A172 (cell line): ENCODE measurements at regions not wholly inside any gene's neighbourhood (a gene's known extent, or its start where the extent isn't known, plus 50 kb on each side); places are given as distances from the start of the nearest gene placed in this dataset.

Experiments
- DNase-seq: peaks from one replicate; pipeline ENCODE4 v3.0.0-alpha.2; 2015; ENCODE audit warnings: low spot score

DNA sequence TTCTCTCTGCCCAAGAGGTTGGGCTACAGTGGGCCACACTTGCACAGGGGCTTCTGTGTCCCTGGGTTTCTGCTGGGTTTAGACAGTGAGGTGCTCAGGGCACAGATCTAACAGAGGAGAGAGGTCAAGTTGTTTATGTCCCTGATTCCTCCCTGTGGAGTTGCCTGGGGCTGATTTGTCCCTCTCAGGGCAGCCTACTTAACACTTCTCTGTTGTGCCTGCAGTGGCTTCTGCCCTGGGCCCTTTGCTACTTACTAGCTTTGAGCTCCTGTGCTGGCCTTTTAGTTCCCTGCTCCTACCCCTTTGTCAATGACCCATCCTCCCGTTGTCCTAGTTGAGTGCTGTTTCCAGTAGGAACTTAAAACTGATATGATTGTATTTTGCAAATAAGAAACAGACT lies 114.0 kb upstream of the RGMA start:
- DNase-seq: no peak

DNA sequence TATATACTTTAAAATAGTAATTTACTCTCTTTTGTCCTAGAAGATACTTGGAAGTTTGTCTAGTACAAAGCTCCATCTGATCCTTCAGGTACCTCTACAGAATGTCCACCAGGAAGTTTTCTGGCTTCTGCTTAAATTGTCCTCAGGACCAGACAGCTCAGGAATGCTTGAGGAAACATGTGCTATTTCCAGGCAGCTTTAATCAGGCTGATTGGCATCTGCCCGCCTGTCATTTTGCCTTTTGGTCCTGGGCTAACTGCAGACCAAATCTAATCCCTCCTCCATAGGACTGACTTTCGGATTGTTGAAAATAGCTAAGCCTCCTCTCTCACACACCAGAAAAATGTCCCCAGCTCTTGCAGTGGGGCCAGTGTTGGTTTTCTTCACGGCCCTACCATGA lies 113.4 kb upstream of the RGMA start:
- DNase-seq: no peak

GRCh38 chr15:93201940-93202339 lies 112.9 kb upstream of the RGMA start:
- no peak for DNase-seq

- DNase-seq: no peak
Measured at GRCh38 chr15:93200837-93201226, 111.8 kb upstream of the RGMA start.

- DNase-seq: no peak
Measured at GRCh38 chr15:93200081-93200836, 111.2 kb upstream of the RGMA start.

DNA sequence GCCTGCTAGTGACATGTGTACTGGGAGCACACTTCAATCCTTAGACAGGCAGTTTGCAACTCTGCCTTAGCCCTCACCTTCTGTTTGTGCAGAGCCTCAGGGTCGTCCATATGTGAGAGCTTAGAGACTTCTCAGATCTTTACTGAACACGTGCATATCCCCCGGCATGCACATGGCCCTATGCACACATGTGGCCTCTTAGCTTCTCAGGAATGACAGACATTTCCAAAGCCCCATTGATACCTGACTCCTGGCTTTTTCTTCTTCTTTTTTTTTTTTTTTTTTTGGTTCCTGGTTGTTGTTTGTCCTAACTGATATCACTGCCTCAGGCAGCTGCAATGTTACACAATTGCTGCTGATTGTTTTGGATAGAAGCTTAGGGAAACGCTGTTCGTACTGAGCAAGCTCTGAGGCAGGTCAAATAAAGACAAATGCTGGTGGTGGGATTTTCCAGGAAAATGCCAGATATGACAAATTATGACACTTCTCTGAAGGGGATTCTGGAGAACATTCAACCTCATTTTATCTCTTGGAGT lies 107.2 kb upstream of the RGMA start:
- no peak for DNase-seq

DNA sequence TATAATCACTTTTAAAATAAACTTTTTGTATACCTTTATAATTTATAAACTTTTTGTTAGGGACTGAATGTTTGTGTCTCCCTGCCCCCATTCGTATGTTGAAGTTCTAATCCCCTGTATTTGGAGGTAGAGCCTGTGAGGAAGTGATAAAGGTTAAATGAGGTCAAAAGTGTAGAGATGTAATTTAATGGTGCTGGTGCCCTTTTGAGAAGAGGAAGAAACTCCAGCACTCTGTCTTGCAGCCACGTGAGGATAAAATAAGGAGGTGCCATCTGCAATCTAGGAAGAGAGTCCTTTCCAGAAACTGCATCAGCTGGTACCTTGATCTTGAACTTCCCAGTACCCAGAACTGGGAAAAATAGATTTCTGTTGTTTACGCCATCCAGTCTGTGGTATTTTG lies 106.1 kb upstream of the RGMA start:
- no peak for DNase-seq

- no peak for DNase-seq
Measured at GRCh38 chr15:93190238-93190637, 101.2 kb upstream of the RGMA start.

DNA sequence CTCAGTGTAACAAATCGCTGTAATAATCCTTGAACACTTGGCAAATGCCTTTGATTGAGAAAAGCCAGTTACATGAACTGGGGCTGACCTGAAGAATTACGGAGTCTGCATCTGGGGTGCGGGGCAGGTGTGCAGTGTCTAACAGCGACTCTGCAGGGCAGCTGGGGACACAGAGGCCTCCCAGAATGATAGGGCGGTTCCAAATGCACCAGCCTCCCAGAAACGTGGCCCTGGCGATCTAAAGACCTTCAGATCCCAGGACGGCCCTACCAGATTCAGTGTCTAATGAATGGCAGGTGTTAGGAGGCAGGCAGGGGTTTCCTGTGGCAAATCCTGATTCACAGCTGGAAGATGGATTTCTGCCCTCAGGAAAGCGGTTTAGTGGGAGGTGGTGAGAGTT lies 100.5 kb upstream of the RGMA start:
- no peak for DNase-seq

- no peak for DNase-seq
Measured at GRCh38 chr15:93188236-93188635, 99.2 kb upstream of the RGMA start.

DNA sequence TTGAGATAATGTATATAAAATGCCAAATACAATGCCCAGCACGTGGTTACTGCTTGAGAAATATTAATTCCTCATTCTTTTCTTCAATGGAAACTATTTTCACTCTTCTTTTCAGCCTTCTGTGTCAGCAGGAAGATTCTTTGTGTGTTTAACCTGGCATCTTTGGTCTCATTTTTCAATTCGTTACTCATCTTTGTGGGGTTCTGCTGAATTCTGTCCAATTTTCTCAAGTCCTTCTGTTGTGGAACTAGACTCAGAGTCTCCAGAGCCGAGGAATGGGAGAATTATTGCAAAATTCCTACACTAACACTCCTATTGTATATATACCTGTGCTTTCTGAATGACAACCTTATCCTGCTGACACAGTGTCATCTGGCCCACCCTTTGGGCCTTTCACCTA lies 96.8 kb upstream of the RGMA start:
- DNase-seq: no peak

DNA sequence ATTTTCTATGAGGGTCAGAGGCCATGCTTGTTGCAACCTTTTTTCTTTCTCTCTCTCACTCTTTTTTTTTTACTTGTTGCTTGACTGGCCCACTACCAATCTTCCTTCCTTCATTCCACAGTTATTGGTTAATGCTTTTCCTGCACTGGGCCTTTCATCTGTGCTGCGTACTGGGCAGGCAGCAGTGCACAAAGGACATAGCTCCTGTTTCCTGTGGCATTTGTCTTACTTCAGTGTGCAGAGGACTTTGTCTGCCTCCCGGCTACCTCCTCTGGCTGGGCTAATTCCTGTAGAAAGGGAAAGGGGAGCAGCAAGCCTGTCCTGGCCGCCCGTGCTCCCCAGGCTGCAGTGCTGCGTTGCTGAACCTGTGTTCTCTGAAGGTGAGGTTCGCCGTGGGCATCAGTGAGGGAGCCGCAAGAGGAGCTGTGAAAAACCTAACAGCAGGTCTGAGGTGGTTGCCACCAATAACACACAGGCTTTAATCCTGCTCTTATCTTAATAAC lies 93.7 kb upstream of the RGMA start:
- no peak for DNase-seq

GRCh38 chr15:93180656-93181055 lies 91.6 kb upstream of the RGMA start:
- DNase-seq: no peak

DNA sequence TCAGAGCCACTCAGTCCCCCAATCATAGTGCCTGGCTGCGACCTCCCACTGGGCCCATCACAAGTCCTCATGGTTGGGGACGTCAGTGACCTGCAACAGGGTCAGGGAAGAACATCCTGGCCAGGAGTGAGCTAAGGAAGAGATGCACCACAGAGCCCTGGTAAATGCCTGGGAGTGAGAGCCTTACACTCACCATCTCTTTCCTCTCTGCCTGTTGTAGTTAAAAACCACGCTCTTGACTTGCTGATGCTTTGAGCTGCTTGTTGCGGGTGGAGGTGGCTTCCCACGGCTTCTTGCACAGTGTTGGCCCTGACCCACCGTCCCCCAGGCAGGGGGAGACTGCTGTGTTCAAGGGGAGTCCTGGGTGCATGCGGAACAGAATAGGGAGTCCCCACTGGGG lies 91.1 kb upstream of the RGMA start:
- no peak for DNase-seq

GRCh38 chr15:93179700-93180102 lies 90.7 kb upstream of the RGMA start:
- DNase-seq: no peak

DNA sequence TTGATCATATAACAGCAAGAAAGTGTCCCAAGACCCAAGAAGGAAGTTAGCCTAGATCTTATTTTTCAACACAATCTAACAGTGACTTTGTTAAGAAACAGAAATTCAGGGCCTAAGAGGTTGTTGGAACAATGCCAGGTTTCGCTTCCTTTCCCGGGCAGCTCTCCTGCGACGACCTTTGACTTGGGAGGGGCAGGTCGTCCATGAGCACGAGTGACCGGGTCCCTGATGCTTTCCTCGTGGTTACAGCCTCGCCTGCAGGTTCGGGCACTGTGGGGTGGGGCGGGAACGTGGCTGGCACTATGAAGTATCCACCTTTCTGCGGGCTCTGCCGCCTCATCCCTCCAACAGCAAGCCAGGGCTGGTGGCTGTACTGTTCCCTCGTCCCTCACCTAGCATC lies 90.1 kb upstream of the RGMA start:
- no peak for DNase-seq

DNA sequence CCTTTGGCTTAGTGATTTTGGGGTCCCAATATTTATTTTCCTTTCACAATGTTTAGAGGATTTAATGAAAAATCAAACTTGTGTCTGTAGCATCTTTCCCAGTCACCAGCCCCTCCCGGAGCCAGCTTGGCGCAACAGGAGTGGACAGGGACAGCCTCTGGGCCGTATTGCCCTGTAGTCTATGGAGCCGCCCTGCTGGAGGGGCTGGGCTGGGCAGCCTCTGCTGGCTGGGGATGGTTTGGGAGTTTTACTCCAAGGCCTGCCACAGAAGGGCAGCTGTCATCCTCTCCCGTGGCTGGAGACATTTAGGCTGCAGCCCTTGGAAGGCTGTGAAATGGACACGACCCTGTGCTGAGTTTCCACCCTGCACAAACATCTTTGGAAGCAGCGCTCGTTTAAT lies 89.4 kb upstream of the RGMA start:
- no peak for DNase-seq

DNA sequence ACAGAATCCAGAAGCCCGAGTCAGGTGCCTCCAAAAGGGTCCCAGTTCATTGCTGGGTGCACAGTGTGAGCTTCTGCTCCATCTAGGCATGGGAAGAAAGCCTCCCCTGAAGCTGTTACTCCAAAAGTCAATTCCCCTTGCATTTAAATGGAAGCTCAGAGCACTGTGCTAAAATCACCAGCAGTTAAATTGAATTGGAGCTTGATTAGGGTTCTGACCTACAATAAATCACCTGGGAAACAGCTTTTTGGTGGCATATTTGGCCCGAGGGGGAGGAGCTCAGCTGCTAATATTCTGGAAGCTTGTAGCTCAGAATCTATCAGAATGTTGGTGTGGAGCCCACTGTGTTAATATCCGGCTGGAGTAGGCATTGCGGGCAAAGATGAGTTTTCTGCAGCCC lies 87.1 kb upstream of the RGMA start:
- no peak for DNase-seq

DNA sequence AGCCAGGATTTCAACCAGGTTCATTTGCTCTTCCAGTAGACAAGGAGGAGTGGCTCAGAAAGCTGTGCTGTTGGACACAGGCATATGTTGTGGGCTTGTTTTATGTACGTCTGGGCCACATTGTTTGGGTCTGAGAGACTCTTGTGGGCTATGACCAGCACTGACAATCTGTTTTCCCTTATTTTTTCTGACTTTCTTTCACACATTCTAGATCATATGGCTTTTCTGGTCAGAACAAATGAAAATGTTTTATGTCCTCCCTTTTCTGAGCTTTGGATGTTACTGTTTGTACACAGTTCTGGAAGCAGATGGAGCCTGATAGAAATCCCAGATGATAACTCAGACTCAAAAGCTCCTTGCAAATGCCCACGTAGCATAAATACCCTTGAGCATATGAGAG lies 85.8 kb upstream of the RGMA start:
- no peak for DNase-seq

DNA sequence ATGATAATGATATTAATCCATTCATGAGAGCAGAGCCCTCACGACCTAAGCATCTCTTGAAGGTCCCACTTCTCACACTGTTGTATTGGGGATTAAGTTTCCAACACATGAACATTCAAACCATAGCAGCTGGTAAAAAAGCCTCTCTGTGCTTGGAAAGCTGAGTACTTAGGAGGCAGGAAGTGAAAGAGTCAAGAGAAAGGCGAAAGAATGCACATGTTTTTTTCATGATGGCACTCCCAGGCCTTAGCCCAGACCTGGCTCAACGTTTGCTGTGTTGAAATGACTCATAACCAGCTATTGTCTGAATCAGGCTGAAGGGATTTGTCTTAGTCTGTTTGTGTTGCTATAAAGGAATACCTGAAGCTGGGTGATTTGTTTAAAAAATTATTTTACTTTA lies 84.4 kb upstream of the RGMA start:
- DNase-seq: peak; percentile 57

DNA sequence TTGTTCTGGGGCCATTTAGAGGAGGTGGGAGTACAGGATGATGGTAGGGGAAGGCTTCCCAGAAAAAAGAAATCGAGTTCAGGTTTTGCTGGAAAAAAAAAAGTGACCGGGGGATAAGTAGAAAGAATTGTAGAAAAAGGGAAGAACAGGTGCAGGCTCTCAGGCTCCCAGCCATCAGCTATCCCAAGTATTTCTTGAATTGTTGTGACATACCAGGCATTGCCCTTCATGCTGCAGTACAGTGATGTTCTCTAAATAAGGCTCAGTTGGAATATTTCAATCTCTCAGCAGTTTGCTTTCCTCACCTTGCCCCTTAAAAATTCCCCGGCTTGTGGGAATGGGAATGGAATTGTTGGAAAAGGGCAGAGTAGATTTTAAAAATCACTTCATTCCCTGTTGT lies 82.5 kb upstream of the RGMA start:
- DNase-seq: no peak

GRCh38 chr15:93170329-93170728 lies 81.3 kb upstream of the RGMA start:
- no peak for DNase-seq

DNA sequence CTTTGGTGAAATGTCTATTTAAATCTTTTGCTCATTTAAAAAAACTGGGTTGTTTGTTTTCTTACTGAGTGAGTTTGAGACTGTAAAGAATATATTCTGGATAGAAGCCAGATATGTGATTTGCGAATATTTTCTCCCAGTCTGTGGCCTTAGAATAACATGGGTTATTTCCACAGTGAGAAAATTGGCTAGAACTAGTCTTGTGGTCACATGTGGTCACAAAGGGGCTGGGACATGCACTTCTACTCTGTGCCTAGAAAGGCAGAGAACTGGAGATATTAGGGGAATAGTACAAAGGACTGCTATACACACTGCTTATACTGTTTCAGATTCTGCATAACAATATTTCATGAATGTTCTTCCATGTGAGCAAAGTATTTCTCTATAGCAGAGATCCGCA lies 79.9 kb upstream of the RGMA start:
- no peak for DNase-seq

GRCh38 chr15:93167291-93167690 lies 78.3 kb upstream of the RGMA start:
- no peak for DNase-seq
